Cardiac muscle cell (in vitro differentiated cells and primary cell): ENCODE measurements at regions not wholly inside any gene's neighbourhood (a gene's known extent, or its start where the extent isn't known, plus 50 kb on each side); places are given as distances from the start of the nearest gene placed in this dataset.

Source experiments
- DNase-seq, 2 donors: peaks; one replicate each; pipeline versions ENCODE4 v3.0.0 to v3.0.0-alpha.2; 2010 to 2017; ENCODE audit warnings: low read depth in 1 of 2, low spot score in 1 of 2
- H3K27ac ChIP-seq: fragments of 200-600 bp; sonication (generic); 2 replicates; pipeline ENCODE4 v1.5.1; 2016
- H3K27me3 ChIP-seq: fragments of 200-600 bp; sonication (generic); 2 replicates; pipeline ENCODE4 v1.6.0; 2016; ENCODE audit warnings: control low read depth
- H3K36me3 ChIP-seq: fragments of 200-600 bp; sonication (generic); 2 replicates; pipeline ENCODE4 v1.5.1; 2016; ENCODE audit warnings: control low read depth
- H3K4me1 ChIP-seq: fragments of 200-600 bp; sonication (generic); 2 replicates; pipeline ENCODE4 v1.8.1; 2017; ENCODE audit warnings: low read depth, mild to moderate bottlenecking, mixed run types
- H3K4me3 ChIP-seq: fragments of 200-600 bp; sonication (generic); 2 replicates; pipeline ENCODE4 v1.5.1; 2016; ENCODE audit warnings: mild to moderate bottlenecking
- H3K9me3 ChIP-seq: fragments of 200-600 bp; sonication (generic); 2 replicates; pipeline ENCODE4 v1.5.1; 2017; ENCODE audit warnings: low read depth, mild to moderate bottlenecking, control low read depth
- CTCF ChIP-seq: IDR thresholded peaks from 2 replicates; pipeline ENCODE4 v1.5.1; 2012; ENCODE audit warnings: low read depth, mild to moderate bottlenecking, low read length

- H3K4me3 ChIP-seq = no peak overlapping the region
- TF ChIP-seq CTCF = no peak
- H3K27me3 ChIP-seq = no peaks in the 10 kb centered on the region
- H3K4me1 ChIP-seq = peaks cover 31% of the 10 kb centered on the region
- H3K27ac ChIP-seq = peak overlapping the region; percentile 89
- H3K9me3 ChIP-seq = no peaks in the 10 kb centered on the region
- H3K36me3 ChIP-seq = no peaks in the 10 kb centered on the region
- peak; percentile 6 to 30 for DNase-seq
Observed at GRCh38 chr2:21270708-21271122, 146.9 kb downstream of the TDRD15 start.

GRCh38 chr2:21276163-21276562 is 152.4 kb downstream of the TDRD15 start:
- no peak for DNase-seq
- H3K27ac ChIP-seq = no peak overlapping the region
- TF ChIP-seq CTCF = no peak
- H3K4me1 ChIP-seq = peaks cover 48% of the 10 kb centered on the region
- H3K36me3 ChIP-seq = no peaks in the 10 kb centered on the region
- H3K4me3 ChIP-seq = no peak overlapping the region
- H3K27me3 ChIP-seq = no peaks in the 10 kb centered on the region
- no peaks in the 10 kb centered on the region for H3K9me3 ChIP-seq

- no peaks in the 10 kb centered on the region for H3K36me3 ChIP-seq
- TF ChIP-seq CTCF = no peak
- DNase-seq = peak in 1 of 2 donors; percentile 15
Observed at GRCh38 chr2:21277068-21278056, 153.6 kb downstream of the TDRD15 start.

GRCh38 chr2:21279525-21279924 is 155.8 kb downstream of the TDRD15 start:
- Histone ChIP-seq H3K27ac (peak overlapping the region; percentile 93), H3K36me3 (no peaks in the 10 kb centered on the region), H3K4me1 (peaks cover 62% of the 10 kb centered on the region), H3K4me3 (no peak overlapping the region), H3K27me3 (no peaks in the 10 kb centered on the region), H3K9me3 (no peaks in the 10 kb centered on the region)
- no peak for TF ChIP-seq CTCF
- DNase-seq = peak in 1 of 2 donors; percentile 88

More at GRCh38 chr2:21277068-21278056, 153.6 kb downstream of the TDRD15 start:
- Histone ChIP-seq H3K27me3 (no peaks in the 10 kb centered on the region), H3K4me3 (no peak overlapping the region), H3K4me1 (peaks cover 52% of the 10 kb centered on the region), H3K27ac (peak overlapping the region; percentile 15), H3K9me3 (no peaks in the 10 kb centered on the region)

- Histone ChIP-seq H3K27ac (peak overlapping the region; percentile 93), H3K27me3 (no peaks in the 10 kb centered on the region), H3K4me3 (no peak overlapping the region), H3K36me3 (no peaks in the 10 kb centered on the region), H3K9me3 (no peaks in the 10 kb centered on the region), H3K4me1 (peaks cover 62% of the 10 kb centered on the region)
- no peak for TF ChIP-seq CTCF
- DNase-seq = no peak
Observed at GRCh38 chr2:21280793-21281192, 157.0 kb downstream of the TDRD15 start.
